ENCODE measurements at regions not wholly inside any gene's neighbourhood (a gene's known extent, or its start where the extent isn't known, plus 50 kb on each side); places are given as distances from the start of the nearest gene placed in this dataset.

GRCh38 chr11:106391771-106392420 lies 314.4 kb downstream of the AASDHPPT start:
- DNase-seq (ENCODE audit: low read depth) = no peak
- TF ChIP-seq MYC (IDR thresholded peaks at IDR 0.05; ENCODE audit: low read depth, low read length) = no peak
- no peak for TF ChIP-seq MAX (IDR thresholded peaks at IDR 0.05; ENCODE audit: low read depth, low read length)
- no peak for TF ChIP-seq CTCF (IDR thresholded peaks at IDR 0.05; ENCODE audit: low read depth, low read length)
- TF ChIP-seq POLR2A (IDR thresholded peaks at IDR 0.05; ENCODE audit: extremely low read depth, insufficient read length) = no peak
- H3K4me3 ChIP-seq (ENCODE audit: low read depth, low read length) = no peak overlapping the region

- TF ChIP-seq POLR2A (IDR thresholded peaks at IDR 0.05; ENCODE audit: extremely low read depth, insufficient read length) (no peak), MYC (IDR thresholded peaks at IDR 0.05; ENCODE audit: low read depth, low read length) (no peak), CTCF (IDR thresholded peaks at IDR 0.05; ENCODE audit: low read depth, low read length) (no peak), MAX (IDR thresholded peaks at IDR 0.05; ENCODE audit: low read depth, low read length) (no peak)
- DNase-seq (ENCODE audit: low read depth) = no peak
- H3K4me3 ChIP-seq (ENCODE audit: low read depth, low read length) = no peak overlapping the region
Observed at GRCh38 chr11:106395716-106396349, 318.4 kb downstream of the AASDHPPT start.

- TF ChIP-seq CTCF (IDR thresholded peaks at IDR 0.05; ENCODE audit: low read depth, low read length) = no peak
- TF ChIP-seq MAX (IDR thresholded peaks at IDR 0.05; ENCODE audit: low read depth, low read length) = no peak
- TF ChIP-seq POLR2A (IDR thresholded peaks at IDR 0.05; ENCODE audit: extremely low read depth, insufficient read length) = no peak
- no peak for TF ChIP-seq MYC (IDR thresholded peaks at IDR 0.05; ENCODE audit: low read depth, low read length)
- H3K4me3 ChIP-seq (ENCODE audit: low read depth, low read length) = no peak overlapping the region
- no peak for DNase-seq (ENCODE audit: low read depth)
Observed at GRCh38 chr11:106397787-106398501, 320.5 kb downstream of the AASDHPPT start.

- DNase-seq (ENCODE audit: low read depth) = no peak
- no peak overlapping the region for H3K4me3 ChIP-seq (ENCODE audit: low read depth, low read length)
Observed at GRCh38 chr11:106398502-106399075, 321.1 kb downstream of the AASDHPPT start.

More at GRCh38 chr11:106398502-106399075, 321.1 kb downstream of the AASDHPPT start:
- TF ChIP-seq CTCF (IDR thresholded peaks at IDR 0.05; ENCODE audit: low read depth, low read length) = no peak
- no peak for TF ChIP-seq POLR2A (IDR thresholded peaks at IDR 0.05; ENCODE audit: extremely low read depth, insufficient read length)
- no peak for TF ChIP-seq MAX (IDR thresholded peaks at IDR 0.05; ENCODE audit: low read depth, low read length)
- no peak for TF ChIP-seq MYC (IDR thresholded peaks at IDR 0.05; ENCODE audit: low read depth, low read length)
